ENCODE measurements at regions not wholly inside any gene's neighbourhood (a gene's known extent, or its start where the extent isn't known, plus 50 kb on each side); places are given as distances from the start of the nearest gene placed in this dataset.
"Not testable (repeated sequence)": the region's sequence is repeated elsewhere in the genome, so short reads cannot be mapped to it uniquely, and the experiment has no call there.

- DNase-seq (ENCODE audit: low read depth): no peak
Observed at GRCh38 chrX:34270434-34270833, 138.3 kb upstream of the FAM47A start.

DNA sequence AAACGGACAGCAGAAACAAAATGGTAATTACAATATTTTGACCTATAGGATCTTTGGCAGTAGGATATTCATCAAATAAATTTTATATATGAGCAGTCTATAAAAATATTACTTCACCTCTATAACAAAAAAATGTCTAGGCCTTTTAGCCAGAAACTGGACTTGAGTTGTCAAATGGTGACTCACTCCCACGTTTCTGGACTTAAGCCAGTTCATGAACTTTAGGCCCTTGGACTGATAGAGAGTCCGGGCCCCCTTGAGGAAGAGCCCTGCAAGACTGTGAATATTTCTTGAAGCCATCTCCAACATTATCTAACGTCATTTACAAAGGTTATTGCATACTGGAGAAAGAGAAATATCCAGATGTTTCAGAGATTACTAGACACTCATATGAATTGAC, 106.8 kb upstream of the FAM47A start:
- no peak for DNase-seq (ENCODE audit: low read depth)

DNA sequence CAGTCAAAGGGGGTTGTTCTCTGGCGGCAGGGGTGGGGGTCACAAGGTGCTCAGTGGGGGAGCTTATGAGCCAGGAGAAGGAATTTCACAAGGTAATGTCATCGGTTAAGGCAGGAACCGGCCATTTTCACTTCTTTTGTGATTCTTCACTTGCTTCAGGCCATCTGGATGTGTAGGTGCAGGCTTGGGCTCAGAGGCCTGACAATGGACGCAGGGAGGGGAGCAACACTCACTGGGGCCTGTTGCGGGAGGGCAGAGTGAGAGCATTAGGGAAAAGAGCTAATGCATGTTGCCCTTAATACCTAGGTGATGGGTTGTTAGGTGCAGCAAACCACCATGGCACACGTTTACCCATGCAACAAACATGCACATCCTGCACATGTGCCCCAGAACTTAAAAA, 98.0 kb upstream of the FAM47A start:
- not testable (repeated sequence) for DNase-seq (ENCODE audit: low read depth)

DNA sequence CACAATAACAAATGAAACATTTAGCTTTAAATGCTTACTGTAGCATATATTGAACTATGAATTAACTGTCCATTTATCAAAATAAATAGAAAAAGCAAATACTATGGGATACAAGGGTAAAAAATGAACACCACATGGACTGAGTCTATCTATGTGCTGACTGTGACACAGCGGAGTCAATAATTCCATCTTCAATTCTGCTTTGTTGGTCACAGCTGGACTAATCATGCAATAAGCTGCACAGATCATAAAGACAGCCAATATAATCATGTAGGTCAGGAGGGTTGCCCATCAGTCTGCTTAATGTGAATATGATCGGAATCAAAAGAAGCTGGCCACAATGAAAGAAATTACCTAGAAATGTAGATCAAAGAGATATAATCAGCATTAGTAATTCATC, 95.7 kb upstream of the FAM47A start:
- no peak for DNase-seq (ENCODE audit: low read depth)

- DNase-seq (ENCODE audit: low read depth): no peak
Observed at GRCh38 chrX:34223574-34223973, 91.5 kb upstream of the FAM47A start.

GRCh38 chrX:34218063-34218462, 85.9 kb upstream of the FAM47A start:
- no peak for DNase-seq (ENCODE audit: low read depth)

GRCh38 chrX:34197946-34198345, 65.8 kb upstream of the FAM47A start:
- no peak for DNase-seq (ENCODE audit: low read depth)
